HepG2 (cell line): ENCODE measurements at regions not wholly inside any gene's neighbourhood (a gene's known extent, or its start where the extent isn't known, plus 50 kb on each side); places are given as distances from the start of the nearest gene placed in this dataset.

Source experiments
- ATAC-seq: fragments of 200-7000 bp; cut with Tn5 transposase; 3 replicates; pipeline ENCODE4 v1.9.1; 2020; ENCODE audit warnings: mild to moderate bottlenecking, moderate library complexity
- BruUV-seq: library from RNA; stranded (reverse); fragments of 400-500 nt; replicated peaks from 2 replicates; lab custom pipeline; 2021; lab: Mats Ljungman, UMichigan
- CTCF ChIA-PET: fragments of 300-600 bp; formaldehyde crosslinking; extraction: SDS; loops from one replicate; lab custom pipeline; 2021; ENCODE audit warnings: low total read pairs, inconsistent platforms, low intra/inter-chr PET ratio; lab: Yijun Ruan, JAX
- POLR2A ChIA-PET: fragments of 350-600 bp; sonication (Branson Sonifier 250); formaldehyde crosslinking; loops from one replicate; lab custom pipeline; 2020; ENCODE audit warnings: antibody characterized with exemption, inconsistent platforms; lab: Yijun Ruan, JAX
- DNase-seq: peaks from one replicate; pipeline ENCODE4 v3.0.0-alpha.2; 2015; ENCODE audit warnings: low spot score
- FAIRE-seq: peaks from 3 replicates; lab custom pipeline; 2011; peaks lifted over from hg19 to GRCh38; lab: Jason Lieb, UNC
- H2AFZ ChIP-seq: one replicate; pipeline ENCODE4 v1.6.1; 2011; ENCODE audit warnings: low read length, inconsistent platforms
- H3K27ac ChIP-seq: fragments of 300-600 bp; 3 replicates; pipeline ENCODE4 v1.8.0; 2011; ENCODE audit warnings: mixed run types, mild to moderate bottlenecking, mixed read lengths, low read length, inconsistent platforms; ENCODE audit not compliant: insufficient read depth; ENCODE audit errors: extremely low read length
- H3K27me3 ChIP-seq, 2 experiments: fragments of 200-600 bp in 1 of 2; 2 replicates in 1 of 2; 3 replicates in 1 of 2; pipeline versions ENCODE4 v1.6.0 to v1.8.0; 2011; ENCODE audit warnings: low read length in 2 of 2, mild to moderate bottlenecking in 2 of 2, moderate library complexity in 2 of 2, inconsistent platforms in 1 of 2; ENCODE audit not compliant: insufficient read depth in 2 of 2, control insufficient read depth in 1 of 2
- H3K36me3 ChIP-seq, 2 experiments: fragments of 200-600 bp in 1 of 2; replicated peaks in 1 of 2; 2 replicates in 1 of 2; 3 replicates in 1 of 2; pipeline versions ENCODE4 v1.5.1 to v1.8.0; 2011; ENCODE audit warnings: low read length in 2 of 2, inconsistent platforms in 1 of 2; ENCODE audit not compliant: insufficient read depth in 2 of 2, control insufficient read depth in 1 of 2
- H3K4me1 ChIP-seq: 2 replicates; pipeline ENCODE4 v1.5.1; 2012; ENCODE audit warnings: low read length, inconsistent platforms; ENCODE audit not compliant: insufficient read depth
- H3K4me2 ChIP-seq: 2 replicates; pipeline ENCODE4 v1.6.0; 2011; ENCODE audit warnings: low read depth, low read length, inconsistent platforms
- H3K4me3 ChIP-seq, 3 experiments: fragments of 200-600 bp in 1 of 3; sonication (generic), shearing (Covaris generic) in 1 of 3; replicated peaks in 1 of 3; 2 replicates each; pipeline ENCODE4 v1.5.1; 2011 to 2016; ENCODE audit warnings: low read length in 3 of 3, inconsistent platforms in 2 of 3, low read depth in 2 of 3, mild to moderate bottlenecking in 2 of 3, control low read depth in 1 of 3, mixed read lengths in 1 of 3; ENCODE audit not compliant: insufficient read depth in 1 of 3
- H3K79me2 ChIP-seq: one replicate; pipeline ENCODE4 v1.6.1; 2011; ENCODE audit warnings: low read length, inconsistent platforms; ENCODE audit not compliant: insufficient read depth
- H3K9ac ChIP-seq: 2 replicates; pipeline ENCODE4 v1.6.0; 2011; ENCODE audit warnings: mild to moderate bottlenecking, low read depth, low read length, inconsistent platforms; ENCODE audit not compliant: insufficient read depth
- H3K9me3 ChIP-seq: 2 replicates; pipeline ENCODE4 v1.5.1; 2012; ENCODE audit warnings: mild to moderate bottlenecking, low read length
- H4K20me1 ChIP-seq: 2 replicates; pipeline ENCODE4 v1.6.0; 2011; ENCODE audit warnings: inconsistent platforms, mild to moderate bottlenecking, low read length, moderate library complexity; ENCODE audit not compliant: insufficient read depth
- AHDC1 ChIP-seq: sonication (generic); formaldehyde crosslinking; IDR thresholded peaks from 2 replicates; pipeline ENCODE4 v1.5.1; 2020; ENCODE audit warnings: mild to moderate bottlenecking, missing genetic modification reagents, borderline replicate concordance
- ATF7-NPFF ChIP-seq: sonication (generic); formaldehyde crosslinking; IDR thresholded peaks from 2 replicates; pipeline ENCODE4 v1.8.1; 2023; ENCODE audit warnings: mild to moderate bottlenecking, low read depth, missing genetic modification reagents, moderate library complexity
- FOXP4 ChIP-seq: sonication (generic); formaldehyde crosslinking; IDR thresholded peaks from 2 replicates; pipeline ENCODE4 v1.4.0; 2020; ENCODE audit warnings: missing genetic modification reagents
- RORA ChIP-seq: sonication (generic); formaldehyde crosslinking; IDR thresholded peaks from 2 replicates; pipeline ENCODE4 v1.5.0; 2020; ENCODE audit warnings: mild to moderate bottlenecking, missing genetic modification reagents, moderate library complexity
- TBX2 ChIP-seq: sonication (generic); formaldehyde crosslinking; IDR thresholded peaks from 2 replicates; pipeline ENCODE4 v1.5.0; 2020; ENCODE audit warnings: missing genetic modification reagents, mild to moderate bottlenecking, borderline replicate concordance
- ZNF30 ChIP-seq: sonication (generic); formaldehyde crosslinking; IDR thresholded peaks from 2 replicates; pipeline ENCODE4 v1.5.0; 2020; ENCODE audit warnings: mild to moderate bottlenecking, missing genetic modification reagents
- ZNF567 ChIP-seq: sonication (generic); formaldehyde crosslinking; IDR thresholded peaks from 2 replicates; pipeline ENCODE4 v1.8.1; 2023; ENCODE audit warnings: mild to moderate bottlenecking, missing genetic modification reagents, borderline replicate concordance
- WGBS: methylation state at CpG from one replicate; pipeline ENCODE4 v1.1.6; 2017; ENCODE audit warnings: low lambda C conversion rate; 5-methylcytosine and 5-hydroxymethylcytosine counted together
- in situ Hi-C: cut with HindIII; loops from 2 replicates; pipeline ENCODE4 v1.10.0; 2017; ENCODE audit warnings: low pct_unique_long_range_greater_than_20kb; ENCODE audit not compliant: extremely low pct_ligation_motif_present
- intact Hi-C: fragments of 100-400 bp; cut with micrococcal nuclease; formaldehyde crosslinking; loops from one replicate; pipeline ENCODE4 v1.10.0; 2022; ENCODE audit not compliant: unreplicated experiment
- TF ChIP-seq, protein P1 (sequence below): sonication (generic); formaldehyde crosslinking; IDR thresholded peaks from 2 replicates; pipeline ENCODE4 v1.4.0; 2020; ENCODE audit warnings: missing genetic modification reagents
- TF ChIP-seq, protein P2 (sequence below): sonication (generic); formaldehyde crosslinking; IDR thresholded peaks from 2 replicates; pipeline ENCODE4 v1.4.0; 2020; ENCODE audit warnings: mild to moderate bottlenecking, missing genetic modification reagents

- TF ChIP-seq AHDC1 (CRISPR knock-in tag) (no peak), RORA (CRISPR knock-in tag) (no peak)
- TF ChIP-seq, protein P1, sequence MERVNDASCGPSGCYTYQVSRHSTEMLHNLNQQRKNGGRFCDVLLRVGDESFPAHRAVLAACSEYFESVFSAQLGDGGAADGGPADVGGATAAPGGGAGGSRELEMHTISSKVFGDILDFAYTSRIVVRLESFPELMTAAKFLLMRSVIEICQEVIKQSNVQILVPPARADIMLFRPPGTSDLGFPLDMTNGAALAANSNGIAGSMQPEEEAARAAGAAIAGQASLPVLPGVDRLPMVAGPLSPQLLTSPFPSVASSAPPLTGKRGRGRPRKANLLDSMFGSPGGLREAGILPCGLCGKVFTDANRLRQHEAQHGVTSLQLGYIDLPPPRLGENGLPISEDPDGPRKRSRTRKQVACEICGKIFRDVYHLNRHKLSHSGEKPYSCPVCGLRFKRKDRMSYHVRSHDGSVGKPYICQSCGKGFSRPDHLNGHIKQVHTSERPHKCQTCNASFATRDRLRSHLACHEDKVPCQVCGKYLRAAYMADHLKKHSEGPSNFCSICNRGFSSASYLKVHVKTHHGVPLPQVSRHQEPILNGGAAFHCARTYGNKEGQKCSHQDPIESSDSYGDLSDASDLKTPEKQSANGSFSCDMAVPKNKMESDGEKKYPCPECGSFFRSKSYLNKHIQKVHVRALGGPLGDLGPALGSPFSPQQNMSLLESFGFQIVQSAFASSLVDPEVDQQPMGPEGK (CRISPR knock-in tag), result no peak
Observed at GRCh38 chr2:30394096-30394495, 53.0 kb upstream of the LCLAT1 start (continued).

GRCh38 chr2:30396436-30397232 is 50.4 kb upstream of the LCLAT1 start:
- H3K27ac ChIP-seq, result no peak overlapping the region
- H4K20me1 ChIP-seq, result no peaks in the 10 kb centered on the region
- no peaks in the 10 kb centered on the region for H3K79me2 ChIP-seq
- WGBS, result 41% methylated on average over 4 of the region's 4 CpGs
- intact Hi-C loops, result no loop called here
- no TSS peak for BruUV-seq
- FAIRE-seq, result no peak
- H3K4me3 ChIP-seq, result no peak overlapping the region
- CTCF ChIA-PET, result no interaction called here
- no peak for ATAC-seq
- peaks cover 2 to 19% of the 10 kb centered on the region in 2 experiments; a peak in 3 of 5 replicates for H3K27me3 ChIP-seq
- H3K9me3 ChIP-seq, result no peaks in the 10 kb centered on the region
- H3K4me2 ChIP-seq, result no peak overlapping the region
- in situ Hi-C loops, result no loop called here
- H3K4me1 ChIP-seq, result no peaks in the 10 kb centered on the region
- no peak overlapping the region for H2AFZ ChIP-seq
- no peak overlapping the region for H3K9ac ChIP-seq
- DNase-seq, result no peak
- POLR2A ChIA-PET, result no interaction called here
- no peaks in the 10 kb centered on the region; a peak in 1 of 5 replicates for H3K36me3 ChIP-seq
- TF ChIP-seq, protein P2, sequence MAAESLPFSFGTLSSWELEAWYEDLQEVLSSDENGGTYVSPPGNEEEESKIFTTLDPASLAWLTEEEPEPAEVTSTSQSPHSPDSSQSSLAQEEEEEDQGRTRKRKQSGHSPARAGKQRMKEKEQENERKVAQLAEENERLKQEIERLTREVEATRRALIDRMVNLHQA (CRISPR knock-in tag), result no peak
- TF ChIP-seq TBX2 (CRISPR knock-in tag) (no peak), ATF7-NPFF (no peak), ZNF30 (CRISPR knock-in tag) (no peak), ZNF567 (CRISPR knock-in tag) (no peak), FOXP4 (no peak)
